Stomach smooth muscle (tissue), 2 donors: ENCODE measurements at regions not wholly inside any gene's neighbourhood (a gene's known extent, or its start where the extent isn't known, plus 50 kb on each side); places are given as distances from the start of the nearest gene placed in this dataset.
"Not testable (repeated sequence)": the region's sequence is repeated elsewhere in the genome, so short reads cannot be mapped to it uniquely, and the experiment has no call there.

ENCODE experiments used
- H3K27ac ChIP-seq: one replicate; pipeline ENCODE4 v1.7.0; 2013; ENCODE audit warnings: mild to moderate bottlenecking, low read length, inconsistent platforms
- H3K27me3 ChIP-seq, 2 donors: one replicate each; pipeline ENCODE4 v1.7.0; 2013; ENCODE audit warnings: low read length in 2 of 2; ENCODE audit not compliant: insufficient read depth in 2 of 2, control insufficient read depth in 1 of 2
- H3K36me3 ChIP-seq, 2 donors: one replicate each; pipeline ENCODE4 v1.7.0; 2013; ENCODE audit warnings: low read length in 2 of 2; ENCODE audit not compliant: control insufficient read depth in 2 of 2, insufficient read depth in 2 of 2
- H3K4me1 ChIP-seq: one replicate; pipeline ENCODE4 v1.7.0; 2013; ENCODE audit warnings: low read length; ENCODE audit not compliant: control insufficient read depth, insufficient read depth
- H3K4me3 ChIP-seq, 2 donors: one replicate each; pipeline ENCODE4 v1.7.0; 2013; ENCODE audit warnings: low read length in 2 of 2
- H3K9ac ChIP-seq, 2 donors: one replicate each; pipeline ENCODE4 v1.7.0; 2013; ENCODE audit warnings: low read length in 2 of 2, mild to moderate bottlenecking in 1 of 2
- H3K9me3 ChIP-seq, 2 donors: one replicate each; pipeline ENCODE4 v1.7.0; 2013; ENCODE audit warnings: low read length in 2 of 2; ENCODE audit not compliant: control insufficient read depth in 2 of 2
- donor health status: healthy.
- donor health status: Pancreatic carcinoma.

DNA sequence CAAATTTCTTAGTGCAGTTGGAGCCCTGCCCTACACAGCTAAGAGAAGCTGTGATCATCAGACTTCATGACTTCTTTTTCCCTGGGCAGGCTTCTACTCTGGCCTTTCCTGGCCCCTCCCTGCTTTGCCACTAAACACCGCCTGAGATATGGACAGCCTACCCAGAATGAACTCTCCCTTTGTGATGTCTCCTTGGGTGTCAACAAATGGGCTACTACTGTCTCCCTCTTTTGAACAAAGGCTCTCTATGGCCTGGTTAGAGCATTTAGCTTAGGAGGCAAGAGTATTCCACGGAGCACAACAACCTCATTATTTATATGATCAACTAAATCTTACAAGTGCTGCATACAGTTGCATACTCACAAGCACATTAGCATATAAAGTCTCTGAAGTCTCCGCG, 127.6 kb upstream of the HCCS start:
- H3K9ac ChIP-seq: no peak overlapping the region
- peaks cover 0 to 2% of the 10 kb centered on the region in 2 donors for H3K9me3 ChIP-seq
- no peak overlapping the region for H3K4me3 ChIP-seq
- H3K4me1 ChIP-seq: no peaks in the 10 kb centered on the region
- H3K27me3 ChIP-seq: no peaks in the 10 kb centered on the region
- H3K27ac ChIP-seq: no peak overlapping the region
- no peaks in the 10 kb centered on the region for H3K36me3 ChIP-seq

DNA sequence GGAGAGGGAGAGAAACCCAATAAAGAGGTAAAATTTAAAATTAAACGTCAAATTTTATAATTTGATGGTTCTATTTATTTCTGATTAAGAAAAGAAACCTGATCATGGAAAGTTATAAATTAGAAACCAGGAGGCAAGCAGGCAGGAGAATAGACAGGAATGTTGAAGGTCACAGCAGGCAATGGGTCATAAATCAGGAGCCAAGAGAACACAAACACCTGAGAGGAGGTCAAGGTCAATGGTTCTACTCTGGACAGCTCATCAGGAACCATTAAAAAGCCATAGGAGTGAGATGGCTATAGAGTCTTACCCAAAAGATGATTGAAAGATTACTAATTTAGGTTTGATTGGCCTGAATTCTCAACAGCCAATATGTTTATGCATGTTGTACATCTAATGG, 126.9 kb upstream of the HCCS start:
- Histone ChIP-seq H3K27me3 (no peaks in the 10 kb centered on the region), H3K4me3 (no peak overlapping the region), H3K27ac (no peak overlapping the region), H3K36me3 (no peaks in the 10 kb centered on the region), H3K4me1 (no peaks in the 10 kb centered on the region), H3K9me3 (peaks cover 0 to 2% of the 10 kb centered on the region in 2 donors), H3K9ac (no peak overlapping the region)

GRCh38 chrX:10986616-10987015, 124.5 kb upstream of the HCCS start:
- Histone ChIP-seq H3K4me3 (no peak overlapping the region), H3K9me3 (peaks cover 0 to 2% of the 10 kb centered on the region in 2 donors), H3K36me3 (no peaks in the 10 kb centered on the region), H3K27ac (no peak overlapping the region), H3K4me1 (no peaks in the 10 kb centered on the region), H3K9ac (no peak overlapping the region), H3K27me3 (no peaks in the 10 kb centered on the region)

- Histone ChIP-seq H3K27ac (no peak overlapping the region), H3K9ac (no peak overlapping the region), H3K27me3 (no peaks in the 10 kb centered on the region), H3K4me1 (no peaks in the 10 kb centered on the region), H3K4me3 (no peak overlapping the region), H3K36me3 (no peaks in the 10 kb centered on the region), H3K9me3 (peaks cover 0 to 2% of the 10 kb centered on the region in 2 donors)
Measured at GRCh38 chrX:10988653-10989052, 122.5 kb upstream of the HCCS start.

- H3K4me3 ChIP-seq: no peak overlapping the region
- H3K27me3 ChIP-seq: no peaks in the 10 kb centered on the region
- H3K4me1 ChIP-seq: no peaks in the 10 kb centered on the region
- H3K36me3 ChIP-seq: no peaks in the 10 kb centered on the region
- peaks cover 0 to 2% of the 10 kb centered on the region in 2 donors for H3K9me3 ChIP-seq
- no peak overlapping the region for H3K9ac ChIP-seq
- H3K27ac ChIP-seq: no peak overlapping the region
Measured at GRCh38 chrX:10989386-10989785, 121.7 kb upstream of the HCCS start.

DNA sequence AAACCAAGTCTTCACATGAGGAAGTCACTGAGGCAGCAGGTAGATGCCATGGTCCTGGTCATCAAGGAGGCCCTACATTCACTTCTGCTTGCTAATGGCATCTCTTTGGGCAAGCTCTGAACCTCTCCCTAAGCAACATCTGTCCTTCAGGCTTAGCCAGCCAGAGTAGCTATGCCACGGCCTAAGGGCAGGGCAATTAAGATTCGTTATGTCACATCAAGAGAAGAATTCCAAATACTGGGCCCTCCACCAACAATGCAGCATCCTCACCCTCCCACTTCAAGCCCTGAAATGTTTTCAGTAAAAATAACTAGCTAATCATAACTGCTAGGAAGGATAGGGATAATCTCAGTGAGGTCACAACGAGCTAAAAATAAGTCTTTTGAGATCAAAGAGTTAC, 120.7 kb upstream of the HCCS start:
- H3K36me3 ChIP-seq: no peaks in the 10 kb centered on the region
- no peak overlapping the region for H3K9ac ChIP-seq
- no peak overlapping the region for H3K27ac ChIP-seq
- H3K27me3 ChIP-seq: no peaks in the 10 kb centered on the region
- H3K9me3 ChIP-seq: peaks cover 0 to 2% of the 10 kb centered on the region in 2 donors
- H3K4me1 ChIP-seq: no peaks in the 10 kb centered on the region
- H3K4me3 ChIP-seq: no peak overlapping the region

- peaks cover 0 to 2% of the 10 kb centered on the region in 2 donors for H3K9me3 ChIP-seq
- no peaks in the 10 kb centered on the region for H3K4me1 ChIP-seq
- H3K9ac ChIP-seq: no peak overlapping the region
- H3K27me3 ChIP-seq: no peaks in the 10 kb centered on the region
- H3K36me3 ChIP-seq: no peaks in the 10 kb centered on the region
- H3K4me3 ChIP-seq: no peak overlapping the region
- H3K27ac ChIP-seq: no peak overlapping the region
Measured at GRCh38 chrX:10990976-10991375, 120.2 kb upstream of the HCCS start.

GRCh38 chrX:10992110-10992509, 119.0 kb upstream of the HCCS start:
- H3K27me3 ChIP-seq: no peaks in the 10 kb centered on the region
- H3K9ac ChIP-seq: no peak overlapping the region
- no peak overlapping the region for H3K27ac ChIP-seq
- no peaks in the 10 kb centered on the region for H3K36me3 ChIP-seq
- no peaks in the 10 kb centered on the region for H3K4me1 ChIP-seq
- no peak overlapping the region for H3K4me3 ChIP-seq
- H3K9me3 ChIP-seq: no peaks in the 10 kb centered on the region

DNA sequence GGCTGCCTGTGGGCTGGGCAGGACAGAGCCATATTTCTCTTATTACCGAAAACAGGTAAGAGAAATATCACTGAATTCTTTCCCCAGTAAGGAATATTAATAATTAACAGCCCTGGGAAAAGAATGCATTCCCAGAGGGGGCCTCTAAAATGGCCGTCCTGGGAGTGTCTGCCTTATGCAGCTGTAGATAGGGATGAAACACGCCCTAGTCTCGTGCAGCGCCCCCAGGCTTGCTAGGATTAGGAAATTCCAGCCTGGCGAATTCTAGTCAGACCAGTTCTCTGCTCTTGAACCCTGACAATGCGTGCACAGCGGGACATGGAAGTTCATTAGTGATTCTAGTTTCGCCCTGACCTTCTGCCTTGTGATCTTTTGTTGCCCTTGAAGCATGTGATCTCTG, 104.1 kb upstream of the HCCS start:
- not testable (repeated sequence) for H3K9ac ChIP-seq, H3K27ac ChIP-seq, H3K36me3 ChIP-seq, H3K27me3 ChIP-seq, H3K4me3 ChIP-seq, H3K9me3 ChIP-seq, H3K4me1 ChIP-seq

DNA sequence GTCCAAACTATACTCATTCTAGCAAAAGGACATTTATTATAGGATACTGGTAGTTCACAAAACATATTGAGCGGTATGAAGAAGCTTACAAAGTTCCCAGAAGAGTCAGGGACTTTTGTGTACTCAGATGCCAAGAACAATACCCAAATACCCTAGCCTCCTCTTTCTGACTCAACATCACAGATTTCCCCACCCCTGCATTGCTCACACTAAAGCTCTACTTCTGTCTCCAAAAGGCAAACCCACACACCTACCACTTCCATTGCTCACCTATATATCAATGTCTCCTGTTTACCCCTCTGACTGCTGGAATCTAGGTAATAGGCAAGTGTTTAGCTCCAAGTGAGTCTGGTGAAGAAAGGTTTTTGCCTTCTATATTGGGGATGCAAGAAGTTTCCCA, 100.7 kb upstream of the HCCS start:
- H3K27me3 ChIP-seq: no peaks in the 10 kb centered on the region

GRCh38 chrX:11016728-11017127, 94.4 kb upstream of the HCCS start:
- no peaks in the 10 kb centered on the region for H3K4me1 ChIP-seq
- no peaks in the 10 kb centered on the region for H3K27me3 ChIP-seq
- H3K27ac ChIP-seq: no peak overlapping the region
- H3K36me3 ChIP-seq: no peaks in the 10 kb centered on the region
- H3K9me3 ChIP-seq: no peaks in the 10 kb centered on the region
- no peak overlapping the region for H3K4me3 ChIP-seq
- H3K9ac ChIP-seq: no peak overlapping the region

More for the DNA sequence above, 100.7 kb upstream of the HCCS start:
- Histone ChIP-seq H3K27ac (no peak overlapping the region), H3K9ac (no peak overlapping the region), H3K4me1 (no peaks in the 10 kb centered on the region), H3K36me3 (no peaks in the 10 kb centered on the region), H3K9me3 (no peaks in the 10 kb centered on the region), H3K4me3 (no peak overlapping the region)

DNA sequence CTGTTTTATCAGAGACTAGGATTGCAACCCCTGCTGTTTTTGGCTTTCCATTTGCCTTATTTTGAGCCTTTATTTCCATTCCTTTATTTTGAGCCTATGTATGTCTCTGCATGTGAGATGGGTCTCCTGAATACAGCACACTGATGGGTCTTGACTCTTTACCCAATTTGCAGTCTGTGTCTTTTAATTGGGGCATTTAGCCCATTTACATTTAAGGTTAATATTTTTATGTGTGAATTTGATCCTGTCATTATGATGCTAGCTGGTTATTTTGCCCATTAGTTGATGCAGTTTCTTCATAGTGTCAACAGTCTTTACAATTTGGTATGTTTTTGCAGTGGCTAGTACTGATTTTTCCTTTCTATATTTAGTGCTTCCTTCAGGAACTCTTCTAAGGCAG, 88.5 kb upstream of the HCCS start:
- not testable (repeated sequence) for H3K4me1 ChIP-seq, H3K36me3 ChIP-seq, H3K27ac ChIP-seq, H3K27me3 ChIP-seq, H3K9ac ChIP-seq, H3K4me3 ChIP-seq, H3K9me3 ChIP-seq
